ENCODE measurements at regions not wholly inside any gene's neighbourhood (a gene's known extent, or its start where the extent isn't known, plus 50 kb on each side); places are given as distances from the start of the nearest gene placed in this dataset.
"Not testable (repeated sequence)": the region's sequence is repeated elsewhere in the genome, so short reads cannot be mapped to it uniquely, and the experiment has no call there.

DNA sequence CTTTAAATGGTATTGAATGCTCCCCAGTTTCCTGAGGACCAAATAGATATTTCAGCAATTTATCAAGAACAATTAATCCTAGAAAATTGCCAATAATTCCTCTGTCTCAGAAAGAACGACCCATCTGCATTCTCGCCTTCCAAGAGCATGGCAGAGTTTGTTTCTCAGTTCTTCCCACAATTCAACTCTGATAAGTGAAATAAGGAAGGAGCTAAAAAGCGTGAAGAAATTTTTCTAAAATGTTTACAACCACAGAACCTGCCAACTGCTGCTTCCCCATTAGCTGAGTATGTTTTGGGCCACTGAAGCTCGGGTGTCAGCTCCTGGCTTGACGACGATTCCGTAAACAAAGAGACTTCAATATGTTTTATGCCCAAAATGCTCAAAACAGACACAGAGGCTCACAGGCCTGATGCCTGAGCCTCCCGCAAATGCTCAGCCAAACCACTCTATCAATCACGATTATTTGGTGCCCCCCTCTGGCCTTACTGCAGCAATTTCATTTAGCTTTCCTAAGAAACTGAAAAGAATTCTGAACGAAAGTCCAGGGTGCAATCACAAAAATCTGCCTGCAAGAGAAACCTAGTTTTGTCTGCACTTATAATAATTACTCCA is 259.2 kb upstream of the CCDC54 start:
- peak in 1 of 2 experiments; percentile 12 for DNase-seq

- no peak for DNase-seq
Observed at GRCh38 chr3:107124885-107125284, 252.4 kb upstream of the CCDC54 start.

- DNase-seq = no peak
Observed at GRCh38 chr3:107128946-107129345, 248.3 kb upstream of the CCDC54 start.

DNA sequence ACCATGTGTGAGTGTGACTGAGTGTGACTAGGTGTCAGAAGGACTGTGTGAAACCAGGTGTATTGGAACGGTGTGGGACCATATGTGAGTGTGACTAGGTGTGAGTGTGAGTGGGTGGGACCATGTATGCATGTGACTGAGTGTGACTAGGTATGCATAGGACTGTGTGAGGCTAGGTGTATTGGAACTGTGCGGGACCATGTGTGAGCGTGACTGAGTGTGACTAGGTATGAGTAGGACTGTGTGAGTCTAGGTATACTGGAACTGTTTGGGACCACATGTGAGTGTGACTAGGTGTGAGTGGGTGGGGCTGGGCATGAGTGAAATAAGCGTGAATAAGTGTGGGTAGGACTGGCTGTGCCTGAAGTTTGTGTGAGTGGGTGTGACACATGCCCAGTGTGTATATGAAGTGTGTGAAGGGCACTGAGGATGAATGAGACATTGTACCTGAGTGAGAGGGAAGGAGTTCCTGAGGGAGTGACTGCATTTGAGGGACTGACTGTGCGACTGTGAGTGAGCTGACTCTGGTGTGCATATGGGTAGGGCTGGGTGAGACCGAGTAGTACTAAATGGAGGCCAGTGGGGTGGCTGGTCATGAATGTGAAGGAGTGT is 247.0 kb upstream of the CCDC54 start:
- no peak for DNase-seq

DNA sequence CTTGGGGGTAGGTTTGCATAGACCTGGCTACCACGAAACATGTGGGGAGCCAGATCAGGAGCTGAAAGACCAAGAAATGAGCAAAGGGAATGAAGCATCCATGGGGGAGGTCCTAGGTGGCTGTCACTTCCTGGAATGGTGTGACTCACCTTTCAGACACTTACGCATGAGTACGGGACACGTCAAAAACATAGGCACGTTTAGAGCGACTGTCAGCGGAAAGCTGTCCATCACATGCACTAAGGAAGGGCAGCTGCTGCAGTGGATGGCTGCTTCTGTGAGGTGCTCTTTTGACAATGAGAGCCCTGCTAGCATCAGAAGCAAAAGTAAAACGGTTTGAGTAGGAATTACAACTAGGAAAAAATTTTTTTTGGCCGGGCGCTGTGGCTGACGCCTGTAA is 244.6 kb upstream of the CCDC54 start:
- no peak for DNase-seq

DNA sequence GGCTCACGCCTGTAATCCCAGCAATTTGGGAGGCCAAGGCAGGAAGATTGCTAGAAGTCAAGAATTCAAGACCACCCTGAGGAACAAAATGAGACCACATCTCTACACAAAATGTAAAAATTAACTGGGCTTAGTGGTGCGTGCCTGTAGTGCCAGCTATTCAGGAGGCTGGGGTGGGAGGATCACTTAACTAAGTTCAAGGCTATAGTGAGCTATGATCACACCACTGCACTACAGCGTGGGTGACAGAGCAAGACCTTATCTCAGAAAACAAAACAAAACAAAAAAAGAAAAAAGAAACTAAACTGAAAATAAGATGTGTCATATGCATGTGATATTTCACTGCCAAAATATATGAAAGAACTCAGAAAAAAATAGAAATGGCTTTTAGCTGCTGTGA is 243.3 kb upstream of the CCDC54 start:
- DNase-seq = no peak

GRCh38 chr3:107142171-107142570 is 235.1 kb upstream of the CCDC54 start:
- DNase-seq = no peak

DNA sequence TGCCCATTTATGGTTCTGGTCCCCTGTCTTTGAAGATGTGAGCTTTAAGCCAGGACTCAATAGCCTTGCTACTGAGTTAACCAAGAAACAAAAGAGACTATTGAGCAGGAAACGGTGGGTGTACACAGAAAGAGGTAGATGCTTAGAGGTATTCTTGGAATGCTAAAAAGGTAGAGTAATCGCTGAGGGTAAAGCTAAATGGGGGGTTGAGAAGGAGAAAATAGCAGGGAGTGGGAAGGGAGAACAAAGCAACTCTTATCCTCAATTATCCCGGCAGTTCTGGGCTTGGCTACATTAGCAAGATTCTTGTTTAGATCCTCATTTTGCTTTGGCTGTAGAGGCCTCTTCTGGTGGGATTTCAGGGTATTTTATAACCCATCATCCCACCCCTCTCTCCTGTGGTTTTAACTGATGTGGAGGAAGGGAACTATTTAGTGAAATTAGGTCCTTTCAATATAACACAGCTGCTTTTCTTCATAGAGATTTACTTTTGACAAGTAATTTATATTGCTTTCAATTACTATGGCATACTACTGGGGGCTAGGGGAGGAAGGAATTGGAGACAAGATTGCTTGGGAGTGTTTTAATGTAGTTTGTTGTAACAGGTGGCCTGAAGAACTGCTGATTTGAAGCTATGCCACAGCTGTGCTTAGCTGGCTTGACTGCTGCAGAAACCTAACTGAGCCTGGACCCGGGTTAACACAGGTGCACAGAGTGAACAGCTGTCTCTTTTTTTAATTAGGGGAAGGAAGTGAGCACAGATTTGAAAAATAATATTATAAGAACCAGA is 234.3 kb upstream of the CCDC54 start:
- no peak for DNase-seq

GRCh38 chr3:107150675-107151074 is 226.6 kb upstream of the CCDC54 start:
- no peak for DNase-seq

DNA sequence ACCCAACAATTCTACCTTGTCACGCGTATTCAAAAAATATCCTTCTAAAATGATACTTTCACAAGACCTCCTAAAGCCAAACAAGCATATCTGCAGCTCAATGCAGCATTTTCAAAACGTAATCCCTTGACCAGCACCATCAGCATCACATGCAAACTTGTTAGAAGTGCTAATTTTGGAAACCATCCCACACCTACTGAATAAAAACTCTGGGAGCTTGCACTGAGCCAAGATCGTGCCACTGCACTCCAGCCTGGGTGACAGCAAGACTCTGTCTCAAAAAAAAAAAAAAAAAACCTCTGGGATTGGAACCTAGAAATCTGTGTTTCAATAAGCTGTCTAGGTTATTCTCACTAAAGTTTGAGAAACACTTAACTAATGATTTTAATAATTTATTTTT is 223.3 kb upstream of the CCDC54 start:
- no peak for DNase-seq

DNA sequence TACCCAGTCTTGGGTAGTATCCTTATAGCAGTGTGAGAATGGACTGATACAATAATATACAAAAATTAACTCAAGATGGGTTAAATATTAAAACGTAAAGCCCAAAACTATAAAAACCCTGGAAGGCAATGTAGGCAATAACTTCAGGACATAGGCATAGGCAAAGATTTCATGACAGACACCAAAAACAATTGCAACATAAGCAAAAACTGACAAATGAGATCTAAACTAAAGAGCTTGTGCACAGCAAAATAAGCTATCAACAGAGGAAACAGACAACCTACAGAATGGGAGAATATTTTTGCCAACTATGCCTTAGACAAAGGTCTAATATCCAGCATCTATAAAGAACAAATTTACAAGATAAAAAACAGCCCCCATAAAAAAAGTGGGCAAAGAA is 204.8 kb upstream of the CCDC54 start:
- no peak for DNase-seq

GRCh38 chr3:107184375-107184774 is 192.9 kb upstream of the CCDC54 start:
- no peak for DNase-seq

- no peak for DNase-seq
Observed at GRCh38 chr3:107188262-107188661, 189.0 kb upstream of the CCDC54 start.

DNA sequence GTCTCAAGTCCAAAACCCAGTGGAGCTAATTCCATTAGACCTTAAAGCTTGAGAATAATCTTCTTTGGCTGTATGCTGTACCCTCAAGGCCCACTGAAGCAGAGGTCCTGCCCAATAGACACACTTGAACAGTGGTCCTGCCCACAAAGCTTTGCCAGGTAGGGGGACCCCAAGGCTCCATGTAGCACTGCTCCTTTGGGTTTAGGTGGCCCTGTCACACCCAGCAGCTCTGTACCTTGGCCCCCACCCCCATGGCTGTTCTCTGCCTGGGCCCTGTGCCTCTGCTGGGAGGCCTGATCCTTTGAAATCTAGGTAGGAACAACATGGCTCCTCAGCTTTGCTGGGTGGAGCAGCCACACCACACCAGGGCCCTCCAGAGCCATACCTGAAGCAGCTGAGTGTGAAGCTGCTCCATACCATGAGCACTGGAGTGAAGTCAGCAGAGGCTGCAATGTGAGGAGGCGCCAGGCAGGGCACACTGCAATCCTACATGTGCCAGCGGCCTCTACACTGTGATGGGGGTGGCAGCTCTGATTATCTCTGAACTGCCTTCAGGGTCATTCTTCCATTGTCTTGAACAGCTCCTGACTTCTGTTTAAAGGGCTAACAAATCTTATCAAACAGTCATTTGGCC is 188.0 kb upstream of the CCDC54 start:
- DNase-seq = no peak

DNA sequence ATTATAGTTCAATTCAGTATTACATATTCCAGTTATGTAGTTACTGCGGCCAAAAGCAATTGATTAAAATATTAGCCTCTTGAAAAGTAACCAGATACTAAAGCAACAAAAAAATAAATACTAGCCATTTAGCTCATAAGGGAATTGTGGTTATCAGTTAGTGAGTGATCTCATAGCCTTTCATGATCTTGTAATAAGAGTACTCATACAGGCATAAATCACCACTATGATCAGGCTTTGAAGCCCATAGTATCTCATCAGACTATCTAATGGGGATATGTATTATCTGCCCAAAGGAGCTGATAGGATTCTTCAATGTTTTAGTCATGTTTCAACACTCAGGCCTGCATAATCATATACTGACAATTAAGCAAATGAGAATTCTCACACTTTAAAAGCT is 184.1 kb upstream of the CCDC54 start:
- DNase-seq = no peak

DNA sequence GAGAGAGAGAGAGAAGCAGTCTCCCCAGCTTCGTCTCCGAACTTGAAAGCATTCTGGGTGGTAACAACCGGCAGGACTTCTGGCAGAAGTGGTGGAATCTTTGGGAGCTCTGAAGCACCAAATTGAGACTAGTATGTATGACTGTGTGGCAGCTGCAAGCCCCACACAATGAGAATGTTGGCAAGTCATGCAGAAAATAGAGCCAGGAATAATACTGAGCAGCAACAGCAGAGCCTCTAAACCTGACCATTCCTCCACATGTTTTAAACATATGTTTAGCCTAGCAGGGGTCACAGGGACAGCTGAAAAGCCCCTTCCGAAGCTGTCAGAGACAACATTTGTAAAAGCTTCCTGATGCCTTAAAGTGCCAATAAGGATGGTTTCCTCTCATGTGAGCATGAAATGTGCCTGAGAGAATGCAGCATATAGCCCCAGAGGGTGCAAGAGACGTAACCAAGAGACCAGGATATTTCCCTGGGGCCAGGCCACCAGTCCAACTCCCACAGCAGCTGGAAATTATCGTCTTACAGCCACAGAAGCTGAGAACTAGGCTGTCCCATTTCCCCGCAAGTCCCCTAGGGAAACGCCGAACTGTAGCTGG is 178.6 kb upstream of the CCDC54 start:
- no peak for DNase-seq

DNA sequence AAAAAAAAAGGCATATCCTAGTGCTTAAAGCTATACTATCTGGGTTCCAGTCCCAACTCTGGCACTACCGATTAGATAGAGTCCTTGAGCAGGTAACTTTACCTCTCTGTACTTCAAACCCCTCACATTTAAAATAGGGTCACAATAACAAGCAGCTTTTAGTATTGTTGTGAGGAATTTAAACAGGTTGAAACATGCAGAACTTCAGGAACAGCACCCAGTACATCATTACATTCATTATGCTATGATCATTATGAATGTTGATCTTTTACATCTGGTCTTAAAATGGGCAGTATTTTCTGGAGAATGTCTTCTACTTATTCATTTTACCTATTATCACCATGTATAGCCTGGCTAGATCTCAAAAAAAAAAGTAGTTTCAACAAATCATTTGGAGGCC is 176.1 kb upstream of the CCDC54 start:
- DNase-seq = no peak

DNA sequence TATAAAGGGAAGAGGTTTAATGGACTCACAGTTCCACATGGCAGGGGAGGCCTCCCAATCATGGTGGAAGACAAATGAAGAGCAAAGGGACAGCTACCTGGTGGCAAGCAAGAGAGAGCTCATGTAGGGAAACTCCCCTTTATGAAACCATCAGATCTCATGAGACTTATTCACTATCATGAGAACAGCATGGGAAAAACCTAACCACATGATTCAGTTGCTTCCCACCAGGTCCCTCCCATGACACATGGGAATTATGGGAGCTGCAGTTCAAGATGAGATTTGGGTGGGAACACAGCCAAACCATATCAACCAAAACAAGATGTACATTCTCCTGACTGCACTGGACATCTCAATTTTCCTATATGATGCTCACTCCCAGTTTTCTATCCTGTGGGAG is 174.4 kb upstream of the CCDC54 start:
- DNase-seq = not testable (repeated sequence)

GRCh38 chr3:107204121-107204520 is 173.1 kb upstream of the CCDC54 start:
- no peak for DNase-seq

GRCh38 chr3:107205358-107205757 is 171.9 kb upstream of the CCDC54 start:
- no peak for DNase-seq

DNA sequence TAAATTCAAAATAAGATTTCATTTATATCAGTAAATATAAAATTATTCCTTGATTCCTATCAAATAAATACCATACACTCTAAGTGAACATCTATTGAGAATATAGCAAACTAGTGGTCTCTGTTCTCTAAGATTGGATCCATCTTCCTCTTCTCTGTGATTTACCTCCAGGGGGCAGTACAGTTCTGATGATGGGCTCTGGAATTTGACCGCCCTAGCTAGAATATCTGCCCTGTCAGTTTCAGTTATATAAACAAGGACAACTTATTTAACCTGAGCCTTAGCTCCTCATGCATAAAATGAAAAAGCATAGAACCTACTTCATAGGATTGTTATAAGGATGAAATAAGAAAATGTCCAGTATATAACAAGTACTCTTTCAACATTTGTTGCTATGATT is 171.1 kb upstream of the CCDC54 start:
- no peak for DNase-seq

GRCh38 chr3:107206945-107207344 is 170.3 kb upstream of the CCDC54 start:
- DNase-seq = no peak

- no peak for DNase-seq
Observed at GRCh38 chr3:107208100-107208499, 169.1 kb upstream of the CCDC54 start.

All from activated CD4-positive, alpha-beta T cell treated with anti-CD3 and anti-CD28 coated beads, Interleukin-2, amount 50 U/mL, for 48 hours (primary cell).